AG04450 (cell line): ENCODE measurements at regions not wholly inside any gene's neighbourhood (a gene's known extent, or its start where the extent isn't known, plus 50 kb on each side); places are given as distances from the start of the nearest gene placed in this dataset.

Source experiments
- CTCF ChIA-PET: fragments of 300-600, 350-600 bp; formaldehyde crosslinking; extraction: SDS; loops from one replicate; lab custom pipeline; 2022; ENCODE audit warnings: antibody characterized with exemption, inconsistent platforms; lab: Charles Lee
- POLR2A ChIA-PET: fragments of 350-600 bp; formaldehyde crosslinking; extraction: SDS; loops from one replicate; lab custom pipeline; 2021; ENCODE audit warnings: antibody characterized with exemption, inconsistent platforms; lab: Yijun Ruan, JAX
- DNase-seq: peaks from one replicate; pipeline ENCODE4 v3.0.0-alpha.2; 2011; ENCODE audit warnings: low read depth, low spot score
- H3K27ac ChIP-seq: one replicate; pipeline ENCODE4 v1.5.1; 2012; ENCODE audit warnings: low read depth, low read length, control low read depth
- H3K27me3 ChIP-seq: one replicate; pipeline ENCODE4 v1.6.0; 2012; ENCODE audit warnings: low read length; ENCODE audit not compliant: control insufficient read depth, insufficient read depth
- H3K4me3 ChIP-seq: 2 replicates; pipeline ENCODE4 v1.5.1; 2011; ENCODE audit warnings: mild to moderate bottlenecking, low read depth, low read length, control low read depth
- H3K9me3 ChIP-seq: 2 replicates; pipeline ENCODE4 v1.5.1; 2012; ENCODE audit warnings: low read length; ENCODE audit not compliant: control insufficient read depth, insufficient read depth
- TF ChIP-seq, protein P1 (sequence below): IDR thresholded peaks from 2 replicates; pipeline ENCODE4 v1.5.1; 2011; ENCODE audit warnings: low read depth, low read length, control low read depth, inconsistent platforms

DNA sequence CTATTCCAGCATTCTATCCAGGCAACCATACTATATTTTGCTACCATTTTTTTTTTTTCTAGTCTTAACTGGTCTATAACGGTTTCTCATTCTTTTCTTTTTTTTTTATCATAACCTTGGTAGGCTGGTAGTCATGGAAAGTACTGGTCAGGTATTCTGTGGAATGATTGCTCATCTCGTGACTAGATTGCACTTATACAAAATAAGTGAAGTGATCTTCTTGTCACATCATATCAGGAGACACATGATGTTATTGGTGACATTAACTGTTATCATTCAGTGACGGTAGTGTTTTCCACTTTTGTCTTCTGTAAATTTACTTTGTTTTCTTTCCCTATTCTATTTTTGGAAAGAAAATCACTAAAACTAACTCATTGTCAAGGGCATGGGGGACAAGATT is 239.3 kb upstream of the SLITRK6 start:
- ChIA-PET CTCF (no interaction called here), POLR2A (no interaction called here)
- Histone ChIP-seq H3K4me3 (no peak overlapping the region), H3K27ac (no peak overlapping the region), H3K27me3 (no peaks in the 10 kb centered on the region), H3K9me3 (no peaks in the 10 kb centered on the region)
- TF ChIP-seq, protein P1, sequence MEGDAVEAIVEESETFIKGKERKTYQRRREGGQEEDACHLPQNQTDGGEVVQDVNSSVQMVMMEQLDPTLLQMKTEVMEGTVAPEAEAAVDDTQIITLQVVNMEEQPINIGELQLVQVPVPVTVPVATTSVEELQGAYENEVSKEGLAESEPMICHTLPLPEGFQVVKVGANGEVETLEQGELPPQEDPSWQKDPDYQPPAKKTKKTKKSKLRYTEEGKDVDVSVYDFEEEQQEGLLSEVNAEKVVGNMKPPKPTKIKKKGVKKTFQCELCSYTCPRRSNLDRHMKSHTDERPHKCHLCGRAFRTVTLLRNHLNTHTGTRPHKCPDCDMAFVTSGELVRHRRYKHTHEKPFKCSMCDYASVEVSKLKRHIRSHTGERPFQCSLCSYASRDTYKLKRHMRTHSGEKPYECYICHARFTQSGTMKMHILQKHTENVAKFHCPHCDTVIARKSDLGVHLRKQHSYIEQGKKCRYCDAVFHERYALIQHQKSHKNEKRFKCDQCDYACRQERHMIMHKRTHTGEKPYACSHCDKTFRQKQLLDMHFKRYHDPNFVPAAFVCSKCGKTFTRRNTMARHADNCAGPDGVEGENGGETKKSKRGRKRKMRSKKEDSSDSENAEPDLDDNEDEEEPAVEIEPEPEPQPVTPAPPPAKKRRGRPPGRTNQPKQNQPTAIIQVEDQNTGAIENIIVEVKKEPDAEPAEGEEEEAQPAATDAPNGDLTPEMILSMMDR: no peak
- no peak for DNase-seq

DNA sequence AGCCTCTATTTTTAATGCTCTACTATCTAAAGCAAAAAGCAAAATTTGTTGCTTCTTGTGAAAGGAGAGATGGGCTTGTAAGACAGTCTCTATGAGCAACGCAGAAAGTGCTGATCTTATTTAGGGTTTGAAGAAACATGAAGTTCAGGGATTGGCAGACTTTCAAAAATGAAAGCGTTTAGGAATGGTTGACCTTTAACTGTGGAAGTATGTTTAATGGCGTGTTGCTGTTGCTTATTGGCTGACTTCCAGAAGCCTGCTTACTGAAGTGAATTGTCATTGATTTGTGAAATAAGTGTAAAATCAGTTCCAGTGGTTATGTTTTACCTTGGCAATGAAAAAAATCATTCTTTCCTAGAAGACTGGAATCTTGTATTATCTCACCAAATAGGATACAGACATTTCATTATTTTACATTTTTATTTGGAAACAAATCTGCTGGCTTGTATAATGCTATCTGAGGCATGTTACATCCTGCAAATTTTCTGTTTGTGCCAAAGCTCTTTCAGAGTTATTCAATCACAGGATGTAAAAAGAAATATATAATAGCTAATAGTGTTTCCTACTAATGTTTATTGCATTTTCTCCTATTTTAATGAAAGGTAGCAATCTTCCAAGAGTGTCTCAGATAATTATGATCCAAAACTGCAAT is 221.3 kb upstream of the SLITRK6 start:
- Histone ChIP-seq H3K4me3 (no peak overlapping the region), H3K27ac (no peak overlapping the region), H3K9me3 (no peaks in the 10 kb centered on the region; the same call in 1 of the 2 replicates), H3K27me3 (no peaks in the 10 kb centered on the region)
- POLR2A ChIA-PET: no interaction called here
- DNase-seq: peak; percentile 10
- TF ChIP-seq, protein P1: no peak
- CTCF ChIA-PET: no interaction called here

- POLR2A ChIA-PET: no interaction called here
- DNase-seq: no peak
- TF ChIP-seq, protein P1: no peak
- Histone ChIP-seq H3K4me3 (no peak overlapping the region), H3K27ac (no peak overlapping the region), H3K27me3 (no peaks in the 10 kb centered on the region), H3K9me3 (no peaks in the 10 kb centered on the region)
- CTCF ChIA-PET: no interaction called here
Observed at GRCh38 chr13:86006317-86006716, 207.1 kb upstream of the SLITRK6 start.

- ChIA-PET CTCF (no interaction called here), POLR2A (no interaction called here)
- DNase-seq: no peak
- Histone ChIP-seq H3K27ac (no peak overlapping the region), H3K9me3 (no peaks in the 10 kb centered on the region), H3K27me3 (no peaks in the 10 kb centered on the region), H3K4me3 (no peak overlapping the region)
- TF ChIP-seq, protein P1: no peak
Observed at GRCh38 chr13:86003029-86003428, 203.8 kb upstream of the SLITRK6 start.

DNA sequence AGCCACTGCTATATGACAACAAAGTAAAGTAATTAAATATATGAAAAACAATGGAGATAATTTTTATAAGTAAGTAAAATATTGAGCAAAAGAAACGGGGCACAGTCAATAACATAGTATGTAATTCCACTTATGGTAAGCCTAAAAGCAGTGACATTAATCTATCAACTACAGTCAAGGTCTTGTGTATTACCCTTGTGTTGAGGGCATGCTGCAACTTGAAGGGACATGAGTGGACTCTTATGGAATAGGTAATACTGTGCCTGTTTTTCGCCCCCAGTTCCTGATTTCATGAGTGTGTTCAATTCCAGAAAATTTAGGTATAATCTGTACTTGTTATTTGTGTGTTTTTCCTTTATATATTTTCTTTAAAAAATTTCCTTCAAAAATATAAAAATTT is 201.3 kb upstream of the SLITRK6 start:
- no peaks in the 10 kb centered on the region for H3K27me3 ChIP-seq
- no peaks in the 10 kb centered on the region for H3K9me3 ChIP-seq
- ChIA-PET CTCF (no interaction called here), POLR2A (no interaction called here)
- H3K27ac ChIP-seq: no peak overlapping the region
- no peak for DNase-seq
- H3K4me3 ChIP-seq: no peak overlapping the region
- TF ChIP-seq, protein P1: no peak
